HCT116 (cell line): ENCODE measurements at regions not wholly inside any gene's neighbourhood (a gene's known extent, or its start where the extent isn't known, plus 50 kb on each side); places are given as distances from the start of the nearest gene placed in this dataset.

ENCODE experiments used
- ATAC-seq: fragments of 200-7000 bp; cut with Tn5 transposase; 2 replicates; pipeline ENCODE4 v1.9.1; 2020; ENCODE audit warnings: mild to moderate bottlenecking, moderate library complexity
- BruUV-seq: library from RNA; stranded (reverse); fragments of 400-500 nt; replicated peaks from 2 replicates; lab custom pipeline; 2021; lab: Mats Ljungman, UMichigan
- CTCF ChIA-PET: fragments of 300-600 bp; sonication (Branson Sonifier 250); formaldehyde crosslinking; loops from one replicate; lab custom pipeline; 2021; ENCODE audit warnings: antibody characterized with exemption; lab: Charles Lee
- POLR2A ChIA-PET: fragments of 300-600, 350-600 bp; sonication (Branson Sonifier 250); formaldehyde crosslinking; loops from one replicate; lab custom pipeline; 2021; ENCODE audit warnings: antibody characterized with exemption; lab: Charles Lee
- RAD21 ChIA-PET, 2 experiments: fragments of 300-600 bp; sonication (Branson Sonifier 250); formaldehyde crosslinking; loops; one replicate each; lab custom pipeline; 2023; ENCODE audit warnings: low total read pairs in 2 of 2; ENCODE audit not compliant: uncharacterized antibody in 2 of 2, unreplicated experiment in 2 of 2, low non-redundant PET in 1 of 2; lab: Charles Lee
- DNase-seq: peaks from one replicate; pipeline ENCODE4 v3.0.0-alpha.2; 2010; ENCODE audit warnings: low read depth, low spot score
- H2AFZ ChIP-seq: fragments of 200-600 bp; shearing (Covaris generic), sonication (generic); 2 replicates; pipeline ENCODE4 v1.6.1; 2017; ENCODE audit warnings: low read depth, mixed run types, mixed read lengths, antibody characterized with exemption, low read length; ENCODE audit not compliant: poor library complexity, severe bottlenecking
- H3K27ac ChIP-seq: 2 replicates; pipeline ENCODE4 v1.5.1; 2012; ENCODE audit warnings: low read depth, low read length
- H3K27me3 ChIP-seq: fragments of 200-600 bp; sonication (generic); 2 replicates; pipeline ENCODE4 v1.6.1; 2016; ENCODE audit warnings: mixed run types, low read length, mixed read lengths; ENCODE audit not compliant: insufficient read depth
- H3K36me3 ChIP-seq, 2 experiments: fragments of 200-500 bp in 1 of 2; fragments of 200-600 bp in 1 of 2; sonication (Bioruptor generic) in 1 of 2; sonication (generic) in 1 of 2; 2 replicates each; pipeline versions ENCODE4 v1.5.1 to v1.6.1; 2014 to 2016; ENCODE audit warnings: low read length in 2 of 2, inconsistent platforms in 1 of 2, mixed read lengths in 1 of 2, mixed run types in 1 of 2; ENCODE audit not compliant: insufficient read depth in 2 of 2, control insufficient read depth in 1 of 2
- H3K4me1 ChIP-seq, 2 experiments: fragments of 200-600 bp in 1 of 2; sonication (generic) in 1 of 2; 2 replicates each; pipeline versions ENCODE4 v1.5.1 to v1.6.1; 2012 to 2017; ENCODE audit warnings: low read length in 2 of 2, inconsistent platforms in 1 of 2, mild to moderate bottlenecking in 1 of 2, mixed read lengths in 1 of 2, mixed run types in 1 of 2, moderate library complexity in 1 of 2; ENCODE audit not compliant: insufficient read depth in 2 of 2, control insufficient read depth in 1 of 2
- H3K4me2 ChIP-seq: fragments of 200-600 bp; sonication (generic); 2 replicates; pipeline ENCODE4 v1.6.1; 2017; ENCODE audit warnings: mixed run types, low read length, mixed read lengths
- H3K4me3 ChIP-seq, 2 experiments: fragments of 200-600 bp in 1 of 2; sonication (generic) in 1 of 2; replicated peaks in 1 of 2; 2 replicates each; pipeline ENCODE4 v1.5.1; 2011 to 2016; ENCODE audit warnings: low read length in 2 of 2, control low read depth in 1 of 2, low read depth in 1 of 2, mild to moderate bottlenecking in 1 of 2, mixed read lengths in 1 of 2, mixed run types in 1 of 2
- H3K79me2 ChIP-seq: fragments of 200-600 bp; sonication (generic); 2 replicates; pipeline ENCODE4 v1.6.1; 2017; ENCODE audit warnings: mild to moderate bottlenecking, mixed run types, low read length, moderate library complexity, mixed read lengths; ENCODE audit not compliant: insufficient read depth
- H3K9ac ChIP-seq: fragments of 200-600 bp; sonication (generic); 2 replicates; pipeline ENCODE4 v1.6.1; 2016; ENCODE audit warnings: low read length, mixed read lengths
- H3K9me2 ChIP-seq: fragments of 200-600 bp; sonication (generic), shearing (Covaris generic); 2 replicates; pipeline ENCODE4 v1.6.1; 2017; ENCODE audit warnings: mixed run types, mild to moderate bottlenecking, moderate library complexity; ENCODE audit not compliant: insufficient read depth
- H3K9me3 ChIP-seq, 2 experiments: fragments of 200-500 bp in 1 of 2; fragments of 200-600 bp in 1 of 2; sonication (Bioruptor generic) in 1 of 2; sonication (generic) in 1 of 2; 2 replicates each; pipeline ENCODE4 v1.6.1; 2014 to 2017; ENCODE audit warnings: low read length in 2 of 2, mixed read lengths in 2 of 2, inconsistent platforms in 1 of 2, low read depth in 1 of 2, mild to moderate bottlenecking in 1 of 2, mixed run types in 1 of 2, moderate library complexity in 1 of 2; ENCODE audit not compliant: control insufficient read depth in 1 of 2, insufficient read depth in 1 of 2
- H4K20me1 ChIP-seq: fragments of 200-600 bp; sonication (generic), shearing (Covaris generic); 2 replicates; pipeline ENCODE4 v1.6.1; 2017; ENCODE audit warnings: mixed run types, mild to moderate bottlenecking, moderate library complexity; ENCODE audit not compliant: insufficient read depth
- ATF3 ChIP-seq: IDR thresholded peaks from 2 replicates; pipeline ENCODE4 v1.6.1; 2012
- EGR1 ChIP-seq: IDR thresholded peaks from 2 replicates; pipeline ENCODE4 v1.6.1; 2012; ENCODE audit warnings: low read depth
- ELF1 ChIP-seq: IDR thresholded peaks from 2 replicates; pipeline ENCODE4 v1.6.1; 2012; ENCODE audit warnings: low read depth, borderline replicate concordance
- EZH2 ChIP-seq: fragments of 200-600 bp; sonication (generic); IDR thresholded peaks from 2 replicates; pipeline ENCODE4 v1.6.1; 2017; ENCODE audit warnings: antibody characterized with exemption, mixed run types
- EZH2phosphoT487 ChIP-seq: fragments of 200-600 bp; IDR thresholded peaks from 2 replicates; pipeline ENCODE4 v1.6.1; 2018; ENCODE audit warnings: antibody characterized with exemption, borderline replicate concordance
- MAX ChIP-seq: IDR thresholded peaks from 2 replicates; pipeline ENCODE4 v1.6.1; 2012
- POLR2A ChIP-seq: IDR thresholded peaks from 2 replicates; pipeline ENCODE4 v1.7.0; 2011; ENCODE audit warnings: borderline replicate concordance; ENCODE audit not compliant: insufficient read depth, insufficient read length; ENCODE audit errors: extremely low read depth
- POLR2AphosphoS5 ChIP-seq: IDR thresholded peaks from 2 replicates; pipeline ENCODE4 v1.6.1; 2011; ENCODE audit warnings: mild to moderate bottlenecking, low read depth, low read length, moderate library complexity
- SP1 ChIP-seq: IDR thresholded peaks from 2 replicates; pipeline ENCODE4 v1.6.1; 2012; ENCODE audit warnings: low read depth
- ZBTB33 ChIP-seq: IDR thresholded peaks from 2 replicates; pipeline ENCODE4 v1.6.1; 2011; ENCODE audit warnings: mild to moderate bottlenecking, low read length, moderate library complexity; ENCODE audit not compliant: insufficient replicate concordance; ENCODE audit errors: extremely low read depth
- ZFX ChIP-seq: fragments of 450-650 bp; IDR thresholded peaks from 2 replicates; pipeline ENCODE4 v1.6.1; 2017
- intact Hi-C: fragments of 100-400 bp; cut with micrococcal nuclease; formaldehyde crosslinking; loops from 2 replicates; pipeline ENCODE4 v1.10.0; 2022

- CTCF ChIA-PET = interaction anchor here (1.4 kb wide), 1 partner anchor 22 kb away, joined by 4 read pairs; no protein-coding TSS in a partner anchor
- H3K27me3 ChIP-seq = no peaks in the 10 kb centered on the region
- TF ChIP-seq EZH2phosphoT487 = no peak
- no peak for TF ChIP-seq MAX
- TF ChIP-seq ZBTB33 = no peak
- TF ChIP-seq ZFX = no peak
- TF ChIP-seq POLR2AphosphoS5 = no peak
- TF ChIP-seq ELF1 = no peak
- no peak for TF ChIP-seq ATF3
- TF ChIP-seq SP1 = no peak
- no peak for TF ChIP-seq EGR1
- no peak for TF ChIP-seq EZH2
- TF ChIP-seq POLR2A = no peak
- ATAC-seq (no peak), DNase-seq (no peak)
- no peak overlapping the region for H3K9ac ChIP-seq
- no peak overlapping the region for H3K4me3 ChIP-seq
- H3K4me1 ChIP-seq = peaks cover 31 to 41% of the 10 kb centered on the region in 2 experiments
- 0 out of 2 replicates have a peak, but pooled peaks cover 5% of the 10 kb centered on the region for H4K20me1 ChIP-seq
- H3K27ac ChIP-seq = no peak overlapping the region
- POLR2A ChIA-PET = no interaction called here
- H2AFZ ChIP-seq = no peak overlapping the region
- H3K9me2 ChIP-seq = no peaks in the 10 kb centered on the region
- intact Hi-C loops = no loop called here
- H3K79me2 ChIP-seq = peaks cover 81% of the 10 kb centered on the region
- RAD21 ChIA-PET = no interaction called here
- peaks cover 0 to 4% of the 10 kb centered on the region in 2 experiments; a peak in 1 of 4 replicates for H3K9me3 ChIP-seq
- H3K4me2 ChIP-seq = peak overlapping the region; percentile 14
- BruUV-seq = no TSS peak
- no peaks in the 10 kb centered on the region for H3K36me3 ChIP-seq
These were observed 331.7 kb downstream of the SOX9 start for GRCh38 chr17:72452286-72453173.
